ENCODE measurements at regions not wholly inside any gene's neighbourhood (a gene's known extent, or its start where the extent isn't known, plus 50 kb on each side); places are given as distances from the start of the nearest gene placed in this dataset.

GRCh38 chr2:156037482-156037881, 295.0 kb downstream of the NR4A2 start:
- Histone ChIP-seq H3K14ac (ENCODE audit: insufficient read depth, low read length) (no peak overlapping the region), H2BK20ac (ENCODE audit: low read depth, low read length, poor library complexity, severe bottlenecking) (no peak overlapping the region), H3K23ac (ENCODE audit: insufficient read length, low read depth, low read length) (no peak overlapping the region), H3K18ac (ENCODE audit: insufficient read length, low read depth, low read length) (no peak overlapping the region), H2BK12ac (ENCODE audit: insufficient read length, low read depth, low read length) (no peak overlapping the region), H3K9me3 (ENCODE audit: control insufficient read depth, low read depth, low read length) (no peaks in the 10 kb centered on the region), H3K4me1 (ENCODE audit: insufficient read depth, low read length) (no peaks in the 10 kb centered on the region; the same call in 1 of the 2 replicates), H2BK5ac (ENCODE audit: insufficient read length, low read length) (no peak overlapping the region), H3K23me2 (ENCODE audit: insufficient read length, low read depth, low read length, poor library complexity, severe bottlenecking) (no peaks in the 10 kb centered on the region), H4K20me1 (ENCODE audit: control insufficient read depth, insufficient read depth, insufficient read length) (no peaks in the 10 kb centered on the region), H2BK120ac (ENCODE audit: low read depth, low read length, poor library complexity, severe bottlenecking) (no peak overlapping the region), H3T11ph (ENCODE audit: low read length) (no peak overlapping the region), H3K79me1 (ENCODE audit: insufficient read depth, low read depth, low read length, poor library complexity, severe bottlenecking) (no peaks in the 10 kb centered on the region), H2BK15ac (ENCODE audit: low read depth, low read length) (no peak overlapping the region), H3K27ac (ENCODE audit: insufficient read length, low read depth, low read length) (no peak overlapping the region), H3K56ac (ENCODE audit: insufficient read length, low read depth, low read length) (no peak overlapping the region), H3K9ac (ENCODE audit: extremely low read depth, insufficient read length, low read length) (no peak overlapping the region), H4K91ac (ENCODE audit: insufficient read length, low read depth, low read length) (no peak overlapping the region), H4K5ac (ENCODE audit: insufficient read length, low read depth, low read length) (no peak overlapping the region), H3K27me3 (ENCODE audit: insufficient read depth, low read length) (no peaks in the 10 kb centered on the region), H2AFZ (ENCODE audit: low read length) (no peak overlapping the region), H3K4me2 (ENCODE audit: insufficient read depth, insufficient read length, low read length) (no peak overlapping the region), H3K4ac (ENCODE audit: low read depth, low read length) (no peak overlapping the region), H2AK5ac (ENCODE audit: insufficient read length, low read length) (no peak overlapping the region), H4K8ac (replicated peaks; ENCODE audit: insufficient read length, low read depth, low read length) (no peak overlapping the region), H3K79me2 (ENCODE audit: insufficient read depth, low read length) (no peaks in the 10 kb centered on the region)
- Mint-ChIP-seq H3K9me3 (peaks cover 5 to 9% of the 10 kb centered on the region in 2 experiments; a peak in 2 of 5 replicates), H3K4me3 (no peak overlapping the region), H3K4me1 (peaks cover 21 to 24% of the 10 kb centered on the region in 2 experiments), H3K27ac (no peak overlapping the region), H3K27me3 (ENCODE audit: low read depth) (no peaks in the 10 kb centered on the region), H3K36me3 (ENCODE audit: insufficient read depth in 1 of 3, low read depth in 3 of 3) (peaks cover 3 to 12% (median 7%) of the 10 kb centered on the region in 3 experiments; a peak in 5 of 7 replicates)
- no CpG with 5 or more reads among the region's 1 CpG for WGBS (ENCODE audit: extremely low coverage, insufficient read length, low lambda C conversion rate)
- no peak for DNase-seq
- TF ChIP-seq CTCF (conservative IDR thresholded peaks at IDR 0.05), result no peak

Measured in H9 (cell line).